HL-60 (cell line): ENCODE measurements at regions not wholly inside any gene's neighbourhood (a gene's known extent, or its start where the extent isn't known, plus 50 kb on each side); places are given as distances from the start of the nearest gene placed in this dataset.
A peak's percentile ranks its signal among the peaks of the same experiment; 100 is the strongest.

ENCODE experiments used
- DNase-seq, 2 experiments: peaks; one replicate each; pipeline ENCODE4 v3.0.0-alpha.2; 2010 to 2020; ENCODE audit warnings: low read depth in 1 of 2, low spot score in 1 of 2
- H3K27ac ChIP-seq: fragments of 250-450 bp; sonication (Bioruptor Pico); replicated peaks from 2 replicates; pipeline ENCODE4 v1.5.1; 2020; ENCODE audit warnings: mild to moderate bottlenecking, moderate library complexity
- H3K27me3 ChIP-seq: fragments of 250-450 bp; sonication (Bioruptor Pico); 2 replicates; pipeline ENCODE4 v1.5.1; 2021; ENCODE audit warnings: mild to moderate bottlenecking, moderate library complexity; ENCODE audit not compliant: insufficient read depth, poor library complexity, severe bottlenecking
- H3K4me3 ChIP-seq: replicated peaks from 2 replicates; pipeline ENCODE4 v1.5.1; 2011; ENCODE audit warnings: mild to moderate bottlenecking, control low read depth, low read length; ENCODE audit not compliant: insufficient read depth
- GABPA ChIP-seq: IDR thresholded peaks from 2 replicates; pipeline ENCODE4 v1.6.1; 2012; ENCODE audit warnings: low read depth
- POLR2AphosphoS5 ChIP-seq: IDR thresholded peaks from 2 replicates; pipeline ENCODE4 v1.6.1; 2012; ENCODE audit warnings: low read depth
- SPI1 ChIP-seq: IDR thresholded peaks from 2 replicates; pipeline ENCODE4 v1.6.1; 2012; ENCODE audit warnings: low read depth, mild to moderate bottlenecking, borderline replicate concordance
- TF ChIP-seq, protein P1 (sequence below): IDR thresholded peaks from 2 replicates; pipeline ENCODE4 v1.6.1; 2012; ENCODE audit warnings: low read depth; ENCODE audit not compliant: insufficient replicate concordance
- TF ChIP-seq, protein P2 (sequence below): IDR thresholded peaks from one replicate; pipeline ENCODE4 v1.5.1; 2011; ENCODE audit warnings: low read length, control low read depth, inconsistent platforms; ENCODE audit not compliant: insufficient read depth

DNA sequence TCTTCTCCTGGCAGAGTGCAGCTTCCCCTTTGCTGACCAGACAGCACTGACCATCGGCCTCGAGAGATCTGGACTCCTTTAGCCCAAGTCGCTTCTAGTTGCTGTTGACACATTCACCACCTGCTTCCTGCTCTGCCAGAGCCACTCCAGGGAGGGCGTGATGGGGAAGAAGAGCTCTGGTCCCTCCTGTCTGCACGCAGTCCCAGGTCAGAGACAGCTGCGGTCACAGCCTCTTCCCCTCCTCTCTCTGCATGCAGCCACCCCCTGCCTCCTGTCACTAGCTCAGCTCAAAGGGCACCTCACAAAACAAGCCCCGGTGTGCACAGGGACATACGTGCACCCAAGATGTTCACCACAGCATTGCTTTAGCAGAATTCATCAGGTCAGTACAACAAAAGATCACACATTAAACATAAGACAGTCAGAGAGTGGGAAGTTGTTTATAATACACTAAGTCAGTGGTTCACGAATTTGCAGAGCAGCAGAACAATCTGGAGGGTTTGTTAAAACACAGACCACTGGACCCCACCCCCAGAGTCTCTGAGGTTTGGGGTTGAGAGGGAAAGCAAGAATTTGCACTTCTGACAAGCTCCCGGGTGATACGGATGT lies 132.9 kb downstream of the SYF2 start:
- Histone ChIP-seq H3K27me3 (no peaks in the 10 kb centered on the region), H3K27ac (peak overlapping the region; percentile 72), H3K4me3 (no peak overlapping the region)
- peak; percentile 94 to 97 for DNase-seq
- no peak for TF ChIP-seq GABPA
- TF ChIP-seq SPI1 = peak; percentile 68; the same call in 1 of the 2 replicates
- TF ChIP-seq, protein P1, sequence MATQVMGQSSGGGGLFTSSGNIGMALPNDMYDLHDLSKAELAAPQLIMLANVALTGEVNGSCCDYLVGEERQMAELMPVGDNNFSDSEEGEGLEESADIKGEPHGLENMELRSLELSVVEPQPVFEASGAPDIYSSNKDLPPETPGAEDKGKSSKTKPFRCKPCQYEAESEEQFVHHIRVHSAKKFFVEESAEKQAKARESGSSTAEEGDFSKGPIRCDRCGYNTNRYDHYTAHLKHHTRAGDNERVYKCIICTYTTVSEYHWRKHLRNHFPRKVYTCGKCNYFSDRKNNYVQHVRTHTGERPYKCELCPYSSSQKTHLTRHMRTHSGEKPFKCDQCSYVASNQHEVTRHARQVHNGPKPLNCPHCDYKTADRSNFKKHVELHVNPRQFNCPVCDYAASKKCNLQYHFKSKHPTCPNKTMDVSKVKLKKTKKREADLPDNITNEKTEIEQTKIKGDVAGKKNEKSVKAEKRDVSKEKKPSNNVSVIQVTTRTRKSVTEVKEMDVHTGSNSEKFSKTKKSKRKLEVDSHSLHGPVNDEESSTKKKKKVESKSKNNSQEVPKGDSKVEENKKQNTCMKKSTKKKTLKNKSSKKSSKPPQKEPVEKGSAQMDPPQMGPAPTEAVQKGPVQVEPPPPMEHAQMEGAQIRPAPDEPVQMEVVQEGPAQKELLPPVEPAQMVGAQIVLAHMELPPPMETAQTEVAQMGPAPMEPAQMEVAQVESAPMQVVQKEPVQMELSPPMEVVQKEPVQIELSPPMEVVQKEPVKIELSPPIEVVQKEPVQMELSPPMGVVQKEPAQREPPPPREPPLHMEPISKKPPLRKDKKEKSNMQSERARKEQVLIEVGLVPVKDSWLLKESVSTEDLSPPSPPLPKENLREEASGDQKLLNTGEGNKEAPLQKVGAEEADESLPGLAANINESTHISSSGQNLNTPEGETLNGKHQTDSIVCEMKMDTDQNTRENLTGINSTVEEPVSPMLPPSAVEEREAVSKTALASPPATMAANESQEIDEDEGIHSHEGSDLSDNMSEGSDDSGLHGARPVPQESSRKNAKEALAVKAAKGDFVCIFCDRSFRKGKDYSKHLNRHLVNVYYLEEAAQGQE = peak; percentile 11
- TF ChIP-seq, protein P2, sequence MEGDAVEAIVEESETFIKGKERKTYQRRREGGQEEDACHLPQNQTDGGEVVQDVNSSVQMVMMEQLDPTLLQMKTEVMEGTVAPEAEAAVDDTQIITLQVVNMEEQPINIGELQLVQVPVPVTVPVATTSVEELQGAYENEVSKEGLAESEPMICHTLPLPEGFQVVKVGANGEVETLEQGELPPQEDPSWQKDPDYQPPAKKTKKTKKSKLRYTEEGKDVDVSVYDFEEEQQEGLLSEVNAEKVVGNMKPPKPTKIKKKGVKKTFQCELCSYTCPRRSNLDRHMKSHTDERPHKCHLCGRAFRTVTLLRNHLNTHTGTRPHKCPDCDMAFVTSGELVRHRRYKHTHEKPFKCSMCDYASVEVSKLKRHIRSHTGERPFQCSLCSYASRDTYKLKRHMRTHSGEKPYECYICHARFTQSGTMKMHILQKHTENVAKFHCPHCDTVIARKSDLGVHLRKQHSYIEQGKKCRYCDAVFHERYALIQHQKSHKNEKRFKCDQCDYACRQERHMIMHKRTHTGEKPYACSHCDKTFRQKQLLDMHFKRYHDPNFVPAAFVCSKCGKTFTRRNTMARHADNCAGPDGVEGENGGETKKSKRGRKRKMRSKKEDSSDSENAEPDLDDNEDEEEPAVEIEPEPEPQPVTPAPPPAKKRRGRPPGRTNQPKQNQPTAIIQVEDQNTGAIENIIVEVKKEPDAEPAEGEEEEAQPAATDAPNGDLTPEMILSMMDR = no peak
- peak; percentile 97 for TF ChIP-seq POLR2AphosphoS5

DNA sequence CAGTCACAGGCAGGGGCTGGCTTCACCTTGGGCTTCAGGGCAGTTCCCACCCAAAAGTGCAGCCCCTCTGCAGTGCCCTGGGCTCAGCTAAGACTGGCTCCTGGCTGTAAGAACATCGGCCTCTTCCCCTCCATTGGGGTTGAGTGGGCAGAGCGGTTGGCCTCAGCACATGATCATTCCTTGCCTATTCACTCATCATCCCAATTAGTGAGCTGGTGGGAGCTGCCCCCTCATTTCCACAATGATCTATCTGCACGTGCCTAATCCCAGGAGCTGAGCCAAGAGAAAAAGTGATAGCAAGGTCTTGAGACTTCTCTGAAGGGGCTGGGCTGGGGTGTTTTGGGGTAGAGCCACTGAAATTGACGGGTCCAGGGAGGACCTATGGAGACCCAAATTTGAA lies 133.6 kb downstream of the SYF2 start:
- Histone ChIP-seq H3K27me3 (no peaks in the 10 kb centered on the region), H3K27ac (peak overlapping the region; percentile 72), H3K4me3 (no peak overlapping the region)
- DNase-seq = no peak
- TF ChIP-seq POLR2AphosphoS5 (no peak), GABPA (no peak), SPI1 (no peak)
- TF ChIP-seq, protein P1 = no peak
- TF ChIP-seq, protein P2 = no peak

DNA sequence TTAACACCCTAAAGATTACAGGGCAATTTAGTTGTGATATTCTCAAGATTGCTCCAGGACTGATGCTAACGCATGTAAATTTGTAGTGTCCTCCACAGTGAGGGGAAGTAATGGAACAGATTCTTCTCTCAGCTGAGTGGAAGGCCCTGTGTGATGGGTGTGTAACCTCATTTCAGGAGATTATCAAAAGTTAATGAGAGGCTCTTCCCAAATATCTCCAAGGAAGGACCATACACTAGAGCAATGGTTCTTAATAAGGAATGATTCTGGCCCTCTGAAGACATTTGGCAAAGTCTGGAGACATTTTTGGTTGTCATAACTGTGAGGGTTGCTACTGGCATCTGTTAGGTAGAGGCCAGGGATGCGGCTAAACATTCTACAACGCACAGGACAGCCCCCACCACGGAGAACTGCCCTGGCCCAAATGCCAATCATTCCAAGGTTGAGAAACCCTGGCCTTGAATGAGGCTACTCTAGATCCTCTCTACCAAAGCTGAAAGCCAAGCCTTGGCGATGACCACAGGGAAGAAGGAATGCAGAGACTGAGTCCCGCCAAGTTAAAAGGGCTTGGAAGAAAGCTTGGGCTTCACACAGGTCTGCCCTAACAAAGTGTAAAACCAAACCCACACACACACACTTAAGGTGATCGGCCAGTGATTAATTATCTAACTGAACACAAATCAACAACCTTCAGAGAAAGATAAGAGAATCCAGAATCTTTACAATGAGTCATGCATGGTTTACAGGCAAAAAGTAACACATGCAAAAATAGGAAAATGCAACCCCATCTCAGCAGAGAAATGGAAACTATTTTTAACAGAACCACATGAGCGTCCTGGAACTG lies 135.8 kb downstream of the SYF2 start:
- H3K4me3 ChIP-seq = no peak overlapping the region
- peak overlapping the region; percentile 77 for H3K27ac ChIP-seq
- no peak for DNase-seq
- TF ChIP-seq POLR2AphosphoS5 (no peak), SPI1 (no peak), GABPA (no peak)
- TF ChIP-seq, protein P2 = no peak
- TF ChIP-seq, protein P1 = no peak
- no peaks in the 10 kb centered on the region for H3K27me3 ChIP-seq
